H1 (cell line): ENCODE measurements at regions not wholly inside any gene's neighbourhood (a gene's known extent, or its start where the extent isn't known, plus 50 kb on each side); places are given as distances from the start of the nearest gene placed in this dataset.

Experiments
- CTCF ChIA-PET: fragments of 300-600 bp; sonication (Branson Sonifier 250); formaldehyde crosslinking; loops from one replicate; lab custom pipeline; 2021; ENCODE audit not compliant: partially characterized antibody; lab: Charles Lee
- POLR2A ChIA-PET: fragments of 300-600 bp; sonication (Branson Sonifier 250); formaldehyde crosslinking; loops from one replicate; lab custom pipeline; 2021; ENCODE audit warnings: inconsistent platforms; ENCODE audit not compliant: partially characterized antibody; lab: Charles Lee
- DNase-seq, 2 experiments: peaks; one replicate each; pipeline versions ENCODE4 v3.0.0 to v3.0.0-alpha.2; 2010 to 2022; ENCODE audit warnings: low spot score in 2 of 2, low read depth in 1 of 2, mixed read lengths in 1 of 2
- FAIRE-seq: peaks from 2 replicates; lab custom pipeline; 2011; peaks lifted over from hg19 to GRCh38; lab: Jason Lieb, UNC
- H2AFZ ChIP-seq: 2 replicates; pipeline ENCODE4 v1.8.1; 2012; ENCODE audit warnings: low read length, inconsistent platforms
- H2AK5ac ChIP-seq: 2 replicates; pipeline ENCODE4 v1.6.1; 2013; ENCODE audit warnings: low read depth, low read length
- H2BK120ac ChIP-seq: replicated peaks from 2 replicates; pipeline ENCODE3; 2013; ENCODE audit warnings: low read depth, low read length, inconsistent platforms
- H2BK12ac ChIP-seq: 2 replicates; pipeline ENCODE4 v1.6.1; 2013; ENCODE audit warnings: low read depth, low read length
- H2BK15ac ChIP-seq: 2 replicates; pipeline ENCODE4 v1.6.1; 2013; ENCODE audit warnings: low read length
- H2BK20ac ChIP-seq: 2 replicates; pipeline ENCODE4 v1.6.1; 2013; ENCODE audit warnings: low read length
- H2BK5ac ChIP-seq: 2 replicates; pipeline ENCODE4 v1.6.1; 2013; ENCODE audit warnings: low read depth, low read length
- H3K14ac ChIP-seq: 2 replicates; pipeline ENCODE4 v1.6.1; 2013; ENCODE audit warnings: inconsistent platforms; ENCODE audit not compliant: insufficient read length
- H3K18ac ChIP-seq: 2 replicates; pipeline ENCODE4 v1.6.1; 2013; ENCODE audit warnings: low read length; ENCODE audit errors: extremely low read depth
- H3K23ac ChIP-seq: 2 replicates; pipeline ENCODE4 v1.6.1; 2013; ENCODE audit warnings: inconsistent platforms; ENCODE audit not compliant: insufficient read length
- H3K23me2 ChIP-seq: 2 replicates; pipeline ENCODE4 v1.6.1; 2013; ENCODE audit warnings: low read depth, low read length
- H3K27ac ChIP-seq: 2 replicates; pipeline ENCODE4 v1.6.1; 2011; ENCODE audit warnings: low read depth, low read length, inconsistent platforms
- H3K27me3 ChIP-seq, 4 experiments: replicated peaks in 1 of 4; 1 replicate in 1 of 4; 2 replicates in 3 of 4; pipeline versions ENCODE4 v1.6.1 to v1.8.1; 2011 to 2013; ENCODE audit warnings: low read length in 3 of 4, mild to moderate bottlenecking in 3 of 4, inconsistent platforms in 2 of 4, mixed read lengths in 2 of 4, moderate library complexity in 1 of 4; ENCODE audit not compliant: control insufficient read depth in 3 of 4, insufficient read depth in 3 of 4; ENCODE audit errors: extremely low read depth in 1 of 4
- H3K36me3 ChIP-seq, 4 experiments: 2 replicates each; pipeline versions ENCODE4 v1.6.1 to v1.8.1; 2011 to 2013; ENCODE audit warnings: mild to moderate bottlenecking in 4 of 4, low read length in 3 of 4, moderate library complexity in 2 of 4, control low read depth in 1 of 4, inconsistent platforms in 1 of 4; ENCODE audit not compliant: insufficient read depth in 4 of 4, control insufficient read depth in 2 of 4
- H3K4ac ChIP-seq: replicated peaks from 2 replicates; pipeline ENCODE3; 2013; ENCODE audit warnings: low read length, low read depth, mixed read lengths, inconsistent platforms; ENCODE audit not compliant: insufficient read length
- H3K4me1 ChIP-seq, 4 experiments: replicated peaks in 1 of 4; 1 replicate in 1 of 4; 2 replicates in 3 of 4; pipeline versions ENCODE4 v1.6.1 to v1.8.1; 2011 to 2013; ENCODE audit warnings: low read length in 3 of 4, inconsistent platforms in 2 of 4, mixed read lengths in 1 of 4; ENCODE audit not compliant: insufficient read depth in 4 of 4, control insufficient read depth in 3 of 4
- H3K4me2 ChIP-seq, 2 experiments: 2 replicates each; pipeline versions ENCODE4 v1.6.1 to v1.8.1; 2011 to 2013; ENCODE audit warnings: low read depth in 2 of 2, low read length in 2 of 2, control low read depth in 1 of 2, inconsistent platforms in 1 of 2, mild to moderate bottlenecking in 1 of 2; ENCODE audit not compliant: insufficient read depth in 1 of 2
- H3K4me3 ChIP-seq, 4 experiments: fragments of 200-600, 300-600 bp in 1 of 4; sonication (generic), shearing (Covaris generic), sonication (Bioruptor Twin) in 1 of 4; 2 replicates each; pipeline versions ENCODE4 v1.5.1 to v1.8.1; 2011 to 2016; ENCODE audit warnings: low read length in 4 of 4, low read depth in 3 of 4, control low read depth in 2 of 4, inconsistent platforms in 2 of 4, mild to moderate bottlenecking in 2 of 4, mixed read lengths in 1 of 4, moderate library complexity in 1 of 4; ENCODE audit not compliant: insufficient read depth in 2 of 4; ENCODE audit errors: extremely low read depth in 1 of 4
- H3K56ac ChIP-seq: replicated peaks from 2 replicates; pipeline ENCODE3; 2013; ENCODE audit warnings: low read depth, mild to moderate bottlenecking, mixed read lengths, low read length, inconsistent platforms; ENCODE audit not compliant: insufficient read length
- H3K79me1 ChIP-seq: 2 replicates; pipeline ENCODE4 v1.6.1; 2013; ENCODE audit warnings: low read depth, low read length, control low read depth
- H3K79me2 ChIP-seq, 2 experiments: 2 replicates each; pipeline versions ENCODE4 v1.6.1 to v1.8.1; 2012 to 2013; ENCODE audit warnings: low read length in 2 of 2, mild to moderate bottlenecking in 2 of 2, inconsistent platforms in 1 of 2; ENCODE audit not compliant: insufficient read depth in 2 of 2, control insufficient read depth in 1 of 2
- H3K9ac ChIP-seq, 4 experiments: replicated peaks in 1 of 4; 1 replicate in 1 of 4; 2 replicates in 3 of 4; pipeline versions ENCODE4 v1.6.1 to v1.8.1; 2011 to 2013; ENCODE audit warnings: low read depth in 3 of 4, low read length in 3 of 4, control low read depth in 2 of 4, mild to moderate bottlenecking in 2 of 4, moderate library complexity in 2 of 4, inconsistent platforms in 1 of 4; ENCODE audit errors: extremely low read depth in 1 of 4
- H3K9me3 ChIP-seq, 2 experiments: 2 replicates each; pipeline versions ENCODE4 v1.6.1 to v1.8.1; 2012 to 2013; ENCODE audit warnings: mild to moderate bottlenecking in 2 of 2, moderate library complexity in 2 of 2, control low read depth in 1 of 2, inconsistent platforms in 1 of 2, low read depth in 1 of 2, low read length in 1 of 2, mixed read lengths in 1 of 2; ENCODE audit not compliant: insufficient read depth in 2 of 2
- H4K20me1 ChIP-seq, 2 experiments: replicated peaks in 1 of 2; 2 replicates each; pipeline versions ENCODE3 to v1.8.1; 2011 to 2013; ENCODE audit warnings: inconsistent platforms in 2 of 2, low read length in 2 of 2, mild to moderate bottlenecking in 1 of 2; ENCODE audit not compliant: insufficient read depth in 2 of 2, control insufficient read depth in 1 of 2
- H4K5ac ChIP-seq: 2 replicates; pipeline ENCODE4 v1.6.1; 2013; ENCODE audit warnings: low read length, low read depth, mixed read lengths, inconsistent platforms; ENCODE audit not compliant: insufficient read length
- H4K8ac ChIP-seq: 2 replicates; pipeline ENCODE4 v1.8.0; 2013; ENCODE audit warnings: mild to moderate bottlenecking, moderate library complexity, low read length, inconsistent platforms; ENCODE audit not compliant: insufficient read depth; ENCODE audit errors: extremely low read depth
- H4K91ac ChIP-seq: replicated peaks from 2 replicates; pipeline ENCODE3; 2013; ENCODE audit warnings: low read length, mixed read lengths, inconsistent platforms; ENCODE audit not compliant: insufficient read length
- ASH2L ChIP-seq: fragments of 200-600, 300-600 bp; sonication (generic); IDR thresholded peaks from one replicate; pipeline ENCODE4 v1.7.1; 2017; ENCODE audit warnings: low read length
- ATF2 ChIP-seq: IDR thresholded peaks from 2 replicates; pipeline ENCODE4 v1.6.1; 2012; ENCODE audit warnings: low read length, inconsistent platforms
- CTCF ChIP-seq, 3 experiments: IDR thresholded peaks; 1 replicate in 2 of 3; 2 replicates in 1 of 3; pipeline versions ENCODE4 v1.5.1 to v1.6.1; 2011; ENCODE audit warnings: low read length in 3 of 3, mild to moderate bottlenecking in 3 of 3, inconsistent platforms in 2 of 3, low read depth in 1 of 3, moderate library complexity in 1 of 3; ENCODE audit not compliant: insufficient read depth in 1 of 3; ENCODE audit errors: control extremely low read depth in 1 of 3
- HDAC6 ChIP-seq: IDR thresholded peaks from one replicate; pipeline ENCODE4 v1.7.1; 2012; ENCODE audit warnings: low read depth, mild to moderate bottlenecking, inconsistent platforms, low read length, moderate library complexity
- NRF1 ChIP-seq: IDR thresholded peaks from 2 replicates; pipeline ENCODE4 v1.6.1; 2011; ENCODE audit warnings: mild to moderate bottlenecking, low read depth, low read length, improper control_type of control experiment
- RAD21 ChIP-seq, 2 experiments: IDR thresholded peaks in 1 of 2; conservative IDR thresholded peaks in 1 of 2; 2 replicates each; pipeline ENCODE4 v1.6.1; 2011; ENCODE audit warnings: low read depth in 2 of 2, low read length in 2 of 2, improper control_type of control experiment in 1 of 2, inconsistent platforms in 1 of 2, mild to moderate bottlenecking in 1 of 2, moderate library complexity in 1 of 2
- RFX5 ChIP-seq: IDR thresholded peaks from 2 replicates; pipeline ENCODE4 v1.6.1; 2011; ENCODE audit warnings: low read depth, low read length, improper control_type of control experiment, borderline replicate concordance
- SUZ12 ChIP-seq: fragments of 200-600 bp; sonication (generic); IDR thresholded peaks from 2 replicates; pipeline ENCODE4 v1.6.1; 2012; ENCODE audit warnings: mild to moderate bottlenecking, inconsistent platforms, low read length, moderate library complexity, mixed read lengths
- TAF7 ChIP-seq: optimal IDR thresholded peaks from 2 replicates; pipeline ENCODE3; 2011; ENCODE audit warnings: low read depth, mild to moderate bottlenecking, inconsistent platforms, low read length, moderate library complexity, borderline replicate concordance
- TCF12 ChIP-seq: IDR thresholded peaks from 2 replicates; pipeline ENCODE4 v1.6.1; 2011; ENCODE audit warnings: low read depth, mild to moderate bottlenecking, low read length
- WGBS, 2 experiments: shearing (Covaris generic) in 1 of 2; methylation state at CpG; one replicate each; pipeline versions ENCODE4 v1.1.6 to v1.1.7; 2013 to 2015; ENCODE audit warnings: low lambda C conversion rate in 2 of 2, mixed read lengths in 2 of 2, inconsistent platforms in 1 of 2, low coverage in 1 of 2, missing lambda C conversion rate in 1 of 2; ENCODE audit not compliant: insufficient replicate concordance in 2 of 2, insufficient coverage in 1 of 2, insufficient read length in 1 of 2; ENCODE audit errors: extremely low coverage in 1 of 2, missing lambda C conversion rate in 1 of 2; 5-methylcytosine and 5-hydroxymethylcytosine counted together

GRCh38 chr19:28541029-28541428 is 671.9 kb downstream of the UQCRFS1 start:
- Histone ChIP-seq H4K5ac (no peak overlapping the region), H2BK12ac (no peak overlapping the region), H3K14ac (no peak overlapping the region), H3K18ac (no peak overlapping the region), H3K4me3 (no peak overlapping the region), H2BK120ac (no peak overlapping the region), H3K9me3 (peaks cover 0 to 5% of the 10 kb centered on the region in 2 experiments; a peak in 1 of 4 replicates), H2AK5ac (no peak overlapping the region), H4K91ac (no peak overlapping the region), H3K27ac (no peak overlapping the region), H3K79me1 (no peaks in the 10 kb centered on the region), H2BK20ac (no peak overlapping the region), H3K23ac (no peak overlapping the region), H3K4me1 (no peaks in the 10 kb centered on the region), H2BK15ac (no peak overlapping the region), H2AFZ (no peak overlapping the region), H3K79me2 (no peaks in the 10 kb centered on the region), H3K36me3 (no peaks in the 10 kb centered on the region; a peak in 1 of 8 replicates), H4K8ac (no peak overlapping the region), H2BK5ac (no peak overlapping the region), H3K4ac (no peak overlapping the region), H4K20me1 (no peaks in the 10 kb centered on the region), H3K27me3 (no peaks in the 10 kb centered on the region), H3K23me2 (no peaks in the 10 kb centered on the region), H3K56ac (no peak overlapping the region), H3K4me2 (no peak overlapping the region), H3K9ac (no peak overlapping the region)
- FAIRE-seq (no peak), DNase-seq (no peak)
- POLR2A ChIA-PET: no interaction called here
- whole genome bisulfite sequencing, 2 experiments: 86% methylated on average over 3 of the region's 3 CpGs; no CpG with 5 or more reads in 1 of the 2 experiments
- CTCF ChIA-PET: no interaction called here
- TF ChIP-seq TAF7: no peak
- no peak for TF ChIP-seq RFX5
- no peak for TF ChIP-seq ATF2
- TF ChIP-seq RAD21 (IDR thresholded peaks at IDR 0.05 in 1 of 2, conservative IDR thresholded peaks at IDR 0.05 in 1 of 2; ENCODE audit: low read depth in 2 of 2, low read length in 2 of 2): no peak
- TF ChIP-seq ASH2L: no peak
- TF ChIP-seq SUZ12: no peak
- no peak for TF ChIP-seq HDAC6
- TF ChIP-seq CTCF (IDR thresholded peaks at IDR 0.05; ENCODE audit: control extremely low read depth in 1 of 3, insufficient read depth in 1 of 3, low read depth in 1 of 3, low read length in 3 of 3): no peak
- TF ChIP-seq TCF12: no peak
- no peak for TF ChIP-seq NRF1
